Psoas muscle (tissue), 7 donors: ENCODE measurements at regions not wholly inside any gene's neighbourhood (a gene's known extent, or its start where the extent isn't known, plus 50 kb on each side); places are given as distances from the start of the nearest gene placed in this dataset.

Experiments
- ATAC-seq, 4 donors: fragments of 200-7000 bp; cut with Tn5 transposase; one replicate each; pipeline ENCODE4 v1.9.1; 2020; ENCODE audit warnings: moderate library complexity in 3 of 4, mild to moderate bottlenecking in 2 of 4
- DNase-seq, 2 donors: peaks; one replicate each; pipeline ENCODE4 v3.0.0-alpha.2; 2020
- H3K27ac ChIP-seq: fragments of 200-600 bp; one replicate; pipeline ENCODE4 v1.8.0; 2022
- H3K27me3 ChIP-seq, 3 donors: fragments of 200-600 bp in 1 of 3; one replicate each; pipeline versions ENCODE4 v1.6.1 to v1.8.0; 2013 to 2022; ENCODE audit warnings: low read length in 2 of 3, mild to moderate bottlenecking in 2 of 3, moderate library complexity in 1 of 3; ENCODE audit not compliant: insufficient read depth in 3 of 3
- H3K36me3 ChIP-seq, 2 donors: fragments of 200-600 bp in 1 of 2; one replicate each; pipeline versions ENCODE4 v1.6.1 to v1.8.0; 2013 to 2022; ENCODE audit warnings: low read depth in 1 of 2, mild to moderate bottlenecking in 1 of 2, moderate library complexity in 1 of 2; ENCODE audit not compliant: insufficient read depth in 1 of 2
- H3K4me1 ChIP-seq: fragments of 200-600 bp; one replicate; pipeline ENCODE4 v1.8.0; 2022
- H3K4me3 ChIP-seq: fragments of 200-600 bp; one replicate; pipeline ENCODE4 v1.8.0; 2022; ENCODE audit warnings: mild to moderate bottlenecking
- H3K9me3 ChIP-seq: fragments of 200-600 bp; one replicate; pipeline ENCODE4 v1.8.0; 2022
- WGBS, 3 donors: extraction: QIAGEN DNeasy Blood & Tissue Kit; methylation state at CpG; one replicate each; pipeline versions ENCODE4 v1.1.6 to v1.1.7; 2013; 5-methylcytosine and 5-hydroxymethylcytosine counted together
- intact Hi-C, 2 donors: fragments of 100-400 bp; cut with DNase I; formaldehyde crosslinking; loops; one replicate each; pipeline versions ENCODE4 v1.11.0 to v1.14.2; 2022
- TF ChIP-seq, protein P1 (sequence below): fragments of 200-600 bp; IDR thresholded peaks from one replicate; pipeline ENCODE4 v1.8.0; 2022; ENCODE audit warnings: antibody characterized with exemption
- donor health status: healthy with polysubstance abuse.
- donor health status: DM: no; HTN: no; CAD: no; lungs with moderate emphysema.
- donor health status: Bipolar disorder and iron deficiency.
- donor health status: healthy.
- donor health status: DM: yes; HTN: yes; CAD: no.
- donor health status: DM: no; HTN: no; CAD: no.
- donor health status: DM: yes; HTN: yes; CAD: no.

DNA sequence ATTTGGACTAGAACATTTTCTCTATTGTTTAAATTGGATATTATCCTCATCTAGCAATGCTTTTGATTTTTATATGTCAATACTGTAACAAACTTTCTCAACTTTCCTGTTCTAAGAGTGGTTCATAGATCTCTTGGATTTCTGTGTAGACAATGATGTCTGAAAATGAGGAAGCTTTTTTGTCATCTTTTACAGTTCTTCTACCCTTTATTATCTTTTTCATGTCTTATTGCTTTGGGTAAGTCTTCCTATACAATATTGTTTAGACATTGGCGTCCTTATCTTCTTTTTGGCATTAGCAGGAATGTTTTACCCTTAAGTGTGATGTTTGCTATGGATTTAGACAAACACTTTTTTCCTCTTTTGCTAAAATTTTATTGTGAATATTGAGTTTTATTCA is 91.5 kb upstream of the MTHFD1L start:
- ATAC-seq: no peak
- 31 to 84% (median 84%) methylated on average over 1 of the region's 1 CpG for WGBS, 3 donors

DNA sequence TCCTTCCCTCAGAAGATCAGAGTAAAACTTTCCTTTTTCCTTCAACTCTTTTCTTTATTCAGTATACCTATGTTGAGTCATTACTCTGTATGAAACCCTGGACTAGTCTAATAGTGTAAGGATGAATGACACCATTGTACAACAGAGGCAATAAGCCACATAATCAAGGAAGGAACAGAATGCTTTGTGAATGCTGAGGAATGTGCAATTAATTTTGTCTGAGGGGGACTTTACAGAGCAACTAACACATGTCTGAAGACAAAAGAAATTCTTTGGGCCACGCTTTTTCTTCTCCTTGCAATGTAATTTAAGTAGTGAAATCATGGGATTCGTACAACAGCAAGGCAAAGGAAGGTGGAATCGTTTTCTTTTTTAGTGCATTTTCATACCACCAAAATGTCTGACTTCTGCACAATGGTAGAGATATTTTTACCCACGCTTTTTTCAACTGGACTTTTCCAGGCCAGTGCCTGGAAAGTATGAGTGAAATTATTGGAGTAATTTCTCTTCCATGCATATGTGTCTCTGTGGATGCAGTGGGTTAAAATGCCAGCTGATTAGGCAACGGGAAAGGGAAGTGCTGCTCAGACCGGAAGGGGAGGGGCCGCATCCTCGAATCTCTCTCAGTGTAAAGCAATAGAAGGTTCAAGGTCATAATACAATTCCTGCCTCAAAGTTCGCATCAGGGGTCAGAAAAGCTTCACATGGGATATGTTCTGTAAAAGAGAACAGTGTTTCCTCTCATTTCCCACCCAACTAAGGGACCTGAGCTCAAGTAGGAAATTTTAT is 89.9 kb upstream of the MTHFD1L start:
- ATAC-seq (no peak), DNase-seq (no peak)
- H3K4me3 ChIP-seq: no peak overlapping the region
- no peak overlapping the region for H3K27ac ChIP-seq
- no peaks in the 10 kb centered on the region for H3K4me1 ChIP-seq
- whole genome bisulfite sequencing, 3 donors: 44 to 52% (median 50%) methylated on average over 9 of the region's 9 CpGs
- TF ChIP-seq, protein P1, sequence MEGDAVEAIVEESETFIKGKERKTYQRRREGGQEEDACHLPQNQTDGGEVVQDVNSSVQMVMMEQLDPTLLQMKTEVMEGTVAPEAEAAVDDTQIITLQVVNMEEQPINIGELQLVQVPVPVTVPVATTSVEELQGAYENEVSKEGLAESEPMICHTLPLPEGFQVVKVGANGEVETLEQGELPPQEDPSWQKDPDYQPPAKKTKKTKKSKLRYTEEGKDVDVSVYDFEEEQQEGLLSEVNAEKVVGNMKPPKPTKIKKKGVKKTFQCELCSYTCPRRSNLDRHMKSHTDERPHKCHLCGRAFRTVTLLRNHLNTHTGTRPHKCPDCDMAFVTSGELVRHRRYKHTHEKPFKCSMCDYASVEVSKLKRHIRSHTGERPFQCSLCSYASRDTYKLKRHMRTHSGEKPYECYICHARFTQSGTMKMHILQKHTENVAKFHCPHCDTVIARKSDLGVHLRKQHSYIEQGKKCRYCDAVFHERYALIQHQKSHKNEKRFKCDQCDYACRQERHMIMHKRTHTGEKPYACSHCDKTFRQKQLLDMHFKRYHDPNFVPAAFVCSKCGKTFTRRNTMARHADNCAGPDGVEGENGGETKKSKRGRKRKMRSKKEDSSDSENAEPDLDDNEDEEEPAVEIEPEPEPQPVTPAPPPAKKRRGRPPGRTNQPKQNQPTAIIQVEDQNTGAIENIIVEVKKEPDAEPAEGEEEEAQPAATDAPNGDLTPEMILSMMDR: no peak
- H3K27me3 ChIP-seq: no peaks in the 10 kb centered on the region
- intact Hi-C loops: no loop called here
- H3K36me3 ChIP-seq: no peaks in the 10 kb centered on the region
- peaks cover 5% of the 10 kb centered on the region for H3K9me3 ChIP-seq

More for the DNA sequence above, 91.5 kb upstream of the MTHFD1L start:
- H3K9me3 ChIP-seq: peaks cover 5% of the 10 kb centered on the region
- H3K27ac ChIP-seq: no peak overlapping the region
- no peaks in the 10 kb centered on the region for H3K27me3 ChIP-seq
- no peak for DNase-seq
- H3K4me1 ChIP-seq: no peaks in the 10 kb centered on the region
- TF ChIP-seq, protein P1: no peak
- no peak overlapping the region for H3K4me3 ChIP-seq
- peaks cover 0 to 4% of the 10 kb centered on the region in 2 donors for H3K36me3 ChIP-seq
- intact Hi-C loops: no loop called here

DNA sequence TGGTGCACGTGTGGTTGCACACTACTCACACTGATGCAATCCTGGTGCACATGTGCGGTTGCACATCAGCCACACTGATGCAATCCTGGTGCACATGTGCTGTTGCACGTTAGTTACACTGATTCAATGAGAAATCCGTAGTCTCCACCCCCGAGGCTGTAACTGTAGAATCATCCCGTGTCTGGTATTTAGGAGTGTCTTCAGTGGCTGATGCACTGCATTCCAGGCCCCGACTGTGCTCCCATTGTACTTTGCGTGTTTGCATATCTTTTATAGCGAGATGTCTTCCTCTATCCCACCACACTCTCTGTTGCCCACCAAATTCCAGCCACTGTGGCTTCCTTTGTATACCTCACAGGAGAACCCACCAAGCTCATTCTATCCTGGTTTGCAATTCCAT is 87.8 kb upstream of the MTHFD1L start:
- Histone ChIP-seq H3K27me3 (no peaks in the 10 kb centered on the region), H3K4me1 (no peaks in the 10 kb centered on the region), H3K9me3 (peaks cover 5% of the 10 kb centered on the region), H3K36me3 (no peaks in the 10 kb centered on the region), H3K4me3 (no peak overlapping the region), H3K27ac (no peak overlapping the region)
- DNase-seq: no peak
- intact Hi-C loops: no loop called here
- WGBS, 3 donors: 66 to 70% (median 69%) methylated on average over 9 of the region's 9 CpGs
- no peak for ATAC-seq
- TF ChIP-seq, protein P1: no peak

DNA sequence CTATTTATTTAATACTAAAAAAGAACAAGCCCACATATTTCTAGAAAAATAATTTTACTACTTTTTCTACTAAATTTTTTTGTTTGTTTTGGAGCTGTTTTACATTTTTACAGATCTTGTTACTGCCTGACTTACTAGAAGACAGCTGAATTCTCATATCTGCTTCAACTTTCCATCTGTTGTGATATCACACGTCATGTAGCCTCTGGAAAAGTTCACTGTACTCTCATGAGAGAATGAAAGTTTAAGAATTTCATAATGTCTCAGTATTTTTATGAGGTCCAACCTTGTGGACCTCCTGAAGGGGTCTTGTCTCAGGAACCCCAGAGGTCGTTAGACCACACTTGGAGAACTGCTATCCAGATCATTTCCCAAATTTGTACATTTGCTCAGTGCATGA is 81.7 kb upstream of the MTHFD1L start:
- ATAC-seq: no peak

More for the DNA sequence above, 81.7 kb upstream of the MTHFD1L start:
- DNase-seq: no peak
- Histone ChIP-seq H3K4me1 (no peaks in the 10 kb centered on the region), H3K27me3 (no peaks in the 10 kb centered on the region), H3K9me3 (no peaks in the 10 kb centered on the region), H3K27ac (no peak overlapping the region), H3K4me3 (no peak overlapping the region), H3K36me3 (no peaks in the 10 kb centered on the region)
- intact Hi-C loops: no loop called here
- 73 to 87% (median 77%) methylated on average over 2 of the region's 2 CpGs for WGBS, 3 donors
- TF ChIP-seq, protein P1: no peak
